Glomerular endothelial cell (primary cell): ENCODE measurements at regions not wholly inside any gene's neighbourhood (a gene's known extent, or its start where the extent isn't known, plus 50 kb on each side); places are given as distances from the start of the nearest gene placed in this dataset.
"Not testable (repeated sequence)": the region's sequence is repeated elsewhere in the genome, so short reads cannot be mapped to it uniquely, and the experiment has no call there.

Experiments
- DNase-seq: peaks from one replicate; pipeline ENCODE4 v3.0.0-alpha.2; 2011; ENCODE audit warnings: low read depth, low spot score; ENCODE audit errors: extremely low read depth

DNA sequence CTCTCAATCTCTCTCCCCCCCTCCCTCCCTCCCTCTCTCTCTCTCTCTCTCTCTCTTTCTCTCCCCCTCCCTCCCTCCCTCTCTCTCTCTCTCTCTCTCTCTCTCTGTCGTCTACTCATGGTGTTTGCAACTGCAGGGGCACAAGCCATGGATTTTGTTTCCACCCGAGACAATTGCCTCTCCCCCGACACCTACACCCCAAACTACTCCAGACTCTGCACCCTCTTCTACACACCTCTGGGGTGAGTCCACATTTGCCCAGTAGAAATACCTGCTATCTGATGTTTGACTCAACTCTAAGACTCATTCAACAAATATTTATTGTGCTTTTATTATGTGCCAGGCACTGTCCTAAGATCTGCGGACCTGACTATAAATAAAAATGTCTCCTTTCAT, 93.7 kb downstream of the TMEM17 start:
- no peak for DNase-seq

DNA sequence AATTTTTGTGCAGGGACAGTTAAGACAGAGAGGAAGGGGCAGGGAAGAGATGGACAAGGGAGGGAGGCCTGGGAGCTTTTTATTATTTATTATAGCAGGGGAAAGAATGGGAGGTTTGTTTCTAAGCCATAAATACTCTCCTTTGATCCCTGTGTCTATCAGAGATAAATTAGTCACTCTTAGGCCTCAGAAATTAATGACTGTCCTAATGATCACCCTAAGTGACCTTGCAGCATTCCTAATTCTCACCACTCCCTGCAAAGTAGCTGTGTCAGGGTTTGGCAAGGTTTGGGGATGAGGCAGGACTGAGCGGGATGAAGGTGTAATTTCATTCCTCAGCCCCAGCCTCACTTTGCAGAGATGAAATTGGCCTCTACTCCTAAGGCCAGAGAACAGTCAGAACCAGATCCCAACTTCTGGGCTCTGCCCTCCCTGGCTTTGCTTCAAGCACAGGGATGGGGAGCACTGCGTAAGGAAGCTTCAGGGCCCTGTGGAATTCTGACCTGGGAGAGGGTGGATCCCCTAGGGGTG, 95.0 kb downstream of the TMEM17 start:
- DNase-seq = no peak

DNA sequence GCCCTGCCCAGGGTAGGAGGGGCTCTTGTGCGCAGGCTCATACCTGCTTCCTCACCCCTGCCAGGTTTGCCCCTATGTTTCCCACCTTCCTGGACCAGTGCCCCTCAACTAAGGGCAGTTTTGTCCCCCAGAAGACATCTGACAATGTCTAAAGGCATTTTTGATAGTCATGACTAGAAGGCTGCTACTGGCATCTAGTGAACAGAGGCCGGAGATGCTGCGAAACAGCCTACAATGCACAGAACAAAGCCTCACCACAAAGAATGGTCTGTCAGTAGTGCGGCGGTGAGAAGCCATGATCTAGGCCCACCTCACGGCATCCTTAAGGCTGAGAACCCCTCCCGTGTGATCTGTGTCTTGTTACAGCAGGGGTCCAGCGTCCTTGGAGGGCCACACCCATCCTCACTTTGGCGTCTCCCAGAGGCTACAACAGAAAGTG, 96.0 kb downstream of the TMEM17 start:
- no peak for DNase-seq

DNA sequence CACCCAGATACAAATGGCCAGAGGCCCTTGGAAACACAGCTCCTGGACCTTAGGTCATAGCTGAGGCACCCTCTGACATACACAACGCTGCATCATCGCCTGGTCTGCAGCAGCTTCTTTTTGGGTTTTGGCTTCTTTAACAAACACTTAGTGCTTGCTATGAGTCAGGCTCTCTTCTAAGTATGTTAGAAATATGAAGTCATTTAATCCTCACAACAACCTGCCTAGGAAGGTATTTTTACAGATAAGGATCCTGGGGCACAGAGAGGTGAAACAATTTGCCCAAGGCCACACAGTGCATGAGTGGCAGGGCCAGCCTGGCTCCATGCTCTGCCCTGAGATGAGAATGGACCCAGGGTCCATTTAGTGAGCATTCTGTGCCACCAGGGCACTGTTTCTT, 96.6 kb downstream of the TMEM17 start:
- no peak for DNase-seq

DNA sequence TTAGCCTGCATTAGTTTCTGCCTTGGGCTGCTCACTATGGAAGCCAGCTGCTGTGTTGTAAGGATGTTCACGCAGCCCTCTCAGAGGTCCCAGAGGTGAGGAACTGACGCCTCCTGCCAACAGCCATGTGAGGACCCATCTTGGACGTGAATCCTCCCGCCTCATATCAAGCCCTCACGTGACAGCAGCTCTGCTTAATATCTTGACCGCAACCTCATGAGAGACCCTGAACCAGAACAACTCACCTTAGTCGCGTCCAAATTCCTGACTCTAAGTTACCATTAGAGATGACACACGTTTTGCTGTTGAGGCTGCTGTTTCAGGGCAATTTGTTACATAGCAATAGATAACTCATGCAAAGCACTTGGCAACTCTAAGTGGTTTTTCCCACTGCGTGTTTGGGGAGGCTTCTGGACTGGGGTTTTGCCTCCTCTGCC, 97.7 kb downstream of the TMEM17 start:
- no peak for DNase-seq

DNA sequence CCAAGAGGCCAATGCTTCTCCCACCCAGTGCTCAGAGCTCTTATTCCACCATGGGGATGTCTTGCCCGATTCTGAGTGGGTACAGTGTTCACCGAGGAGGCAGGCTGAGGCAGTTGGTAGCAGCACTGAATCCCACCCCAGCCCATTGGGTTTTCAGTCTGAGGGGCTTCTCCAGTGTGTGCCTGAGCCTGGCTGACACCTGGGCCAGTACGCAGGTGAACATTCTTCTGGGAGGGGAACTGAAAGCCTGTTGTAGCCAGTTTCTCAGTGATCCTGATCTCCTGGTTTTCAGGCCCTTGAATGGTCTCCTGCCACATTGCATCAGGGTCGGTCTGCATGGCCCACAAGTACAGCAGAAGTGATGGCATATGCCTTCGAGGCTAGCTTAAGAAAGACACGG, 98.2 kb downstream of the TMEM17 start:
- no peak for DNase-seq

DNA sequence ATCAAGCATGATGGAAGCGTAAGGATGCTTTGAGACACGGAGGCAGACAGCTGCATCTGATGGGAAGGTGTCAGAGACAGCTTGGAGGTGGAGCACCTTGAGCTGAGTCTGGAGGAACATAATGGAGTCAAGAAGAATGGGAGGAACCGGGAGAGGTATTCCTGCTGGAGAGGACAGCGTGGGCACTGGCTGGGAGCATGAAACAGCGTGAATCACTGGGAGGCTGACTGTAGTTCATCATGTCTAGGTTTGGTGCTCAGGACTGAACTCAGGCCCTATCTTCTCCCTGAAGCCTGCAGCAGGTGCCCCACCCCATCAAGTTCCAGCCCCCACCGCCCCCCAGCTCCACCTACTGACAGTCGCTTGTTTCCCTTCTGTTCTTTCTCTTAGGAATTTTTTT, 98.6 kb downstream of the TMEM17 start:
- no peak for DNase-seq

DNA sequence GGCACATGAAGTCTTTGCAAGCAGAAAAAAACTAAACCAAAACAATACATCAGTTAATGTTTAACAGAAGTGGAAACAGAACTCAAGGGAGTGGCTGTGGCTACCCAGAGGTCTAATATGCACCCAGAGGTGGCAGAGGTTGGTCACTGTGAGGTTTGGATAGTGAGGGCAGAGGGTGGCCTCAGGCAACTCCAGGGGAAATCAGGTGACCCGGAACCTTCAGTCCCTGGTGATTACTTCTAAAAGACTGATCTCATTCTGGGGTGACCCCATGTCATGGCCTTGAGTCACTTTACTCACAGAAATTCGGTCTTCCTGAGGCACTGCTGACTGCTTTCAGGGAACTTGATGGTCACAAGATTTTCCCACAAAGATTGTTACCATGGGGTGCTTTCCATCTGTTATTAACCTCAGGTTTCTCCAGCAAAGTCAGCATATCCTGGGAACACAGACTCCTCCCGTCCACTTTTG, 99.4 kb downstream of the TMEM17 start:
- no peak for DNase-seq

DNA sequence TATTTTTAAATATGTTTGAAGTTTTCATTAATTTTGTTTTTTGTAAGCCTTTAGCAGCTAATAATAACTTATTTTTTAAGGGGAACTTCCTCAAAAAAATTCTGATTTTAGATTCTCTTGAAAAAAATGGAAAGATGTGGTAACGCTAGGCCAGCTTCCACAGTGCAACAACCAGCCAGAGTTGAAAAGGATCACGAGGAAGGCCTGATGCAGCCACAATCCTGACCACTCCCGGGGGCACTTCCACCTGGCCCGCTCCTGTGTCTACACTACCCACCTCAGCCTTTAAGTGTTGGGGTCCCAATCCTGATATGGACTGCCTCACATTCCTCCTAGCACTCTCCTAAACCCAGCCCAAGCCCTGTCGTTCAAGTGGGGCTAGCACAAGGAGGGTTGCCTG, 101.1 kb downstream of the TMEM17 start:
- no peak for DNase-seq

DNA sequence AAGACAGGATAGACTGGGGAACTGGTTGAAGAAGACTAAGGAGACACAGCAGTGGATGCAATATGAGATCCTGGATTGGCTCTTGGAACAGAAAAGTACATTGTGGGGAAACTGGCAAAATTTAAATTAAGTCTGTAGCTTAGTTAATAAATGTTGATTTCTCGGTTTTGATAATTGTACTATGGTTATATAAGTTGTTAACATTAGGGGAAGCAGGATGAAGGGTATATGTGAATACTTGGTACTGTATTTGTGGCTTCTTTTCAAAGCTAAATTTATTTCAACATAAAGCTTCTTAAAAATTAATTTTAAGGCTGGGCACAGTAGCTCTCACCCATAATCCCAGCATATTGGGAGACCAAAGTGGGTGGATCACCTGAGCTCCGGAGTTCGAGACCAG, 103.8 kb downstream of the TMEM17 start:
- no peak for DNase-seq

DNA sequence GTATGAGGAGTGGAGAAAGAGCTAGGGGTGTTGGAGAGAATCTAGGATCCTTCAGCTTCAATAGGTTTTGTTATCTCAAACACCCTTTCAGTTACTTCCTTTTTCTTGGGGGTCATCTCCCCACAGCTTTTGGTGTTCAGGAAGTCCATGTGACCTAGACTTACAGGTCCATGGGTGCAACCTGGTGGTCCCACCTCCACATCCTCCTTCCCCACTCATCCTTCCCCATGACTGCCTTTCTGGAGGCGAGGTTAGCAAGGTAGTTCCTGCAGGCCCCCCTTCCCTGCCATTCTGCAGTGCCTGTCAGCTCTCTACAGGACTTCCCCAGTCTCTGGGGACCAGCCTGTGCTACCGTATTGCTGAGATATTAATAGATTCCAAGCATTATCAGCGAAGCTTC, 107.6 kb downstream of the TMEM17 start:
- no peak for DNase-seq

DNA sequence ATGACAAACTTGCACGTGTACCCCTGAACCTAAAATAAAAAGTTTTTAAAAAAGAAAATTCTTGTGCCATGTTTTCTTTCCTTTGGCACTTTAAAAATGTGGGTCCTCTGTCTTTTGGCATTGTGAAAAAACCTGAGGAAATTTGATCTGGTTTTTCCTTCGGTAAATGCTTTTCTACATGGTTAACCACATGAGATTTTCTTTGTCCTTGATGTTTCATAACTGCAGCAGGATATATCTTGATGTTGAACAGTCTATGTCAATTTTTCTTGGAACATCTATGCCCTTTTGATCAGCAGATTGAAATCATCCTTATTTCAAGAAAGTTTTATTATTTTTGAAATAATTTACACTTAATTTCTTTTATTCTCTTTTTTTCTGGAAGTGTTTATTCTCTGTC, 109.1 kb downstream of the TMEM17 start:
- no peak for DNase-seq

DNA sequence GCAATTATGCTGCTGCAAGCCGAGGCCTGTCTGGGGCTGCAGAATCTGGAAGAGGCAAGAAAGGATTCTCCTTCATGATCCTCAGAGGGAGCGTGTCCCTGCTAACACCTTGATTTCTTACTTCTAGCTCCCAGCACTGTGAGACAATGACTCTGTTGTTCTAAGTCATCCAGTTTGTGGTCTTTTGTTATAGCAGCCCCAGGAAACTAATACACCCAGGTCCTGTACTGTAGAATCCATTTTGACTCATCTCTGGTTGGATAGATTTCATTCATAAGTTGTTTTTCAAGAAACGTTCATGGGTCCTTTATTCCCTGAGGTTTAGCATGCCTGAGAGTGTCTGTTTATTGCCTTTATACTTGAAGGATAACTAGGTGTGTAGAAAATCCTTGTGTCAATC, 112.7 kb downstream of the TMEM17 start:
- DNase-seq = no peak

DNA sequence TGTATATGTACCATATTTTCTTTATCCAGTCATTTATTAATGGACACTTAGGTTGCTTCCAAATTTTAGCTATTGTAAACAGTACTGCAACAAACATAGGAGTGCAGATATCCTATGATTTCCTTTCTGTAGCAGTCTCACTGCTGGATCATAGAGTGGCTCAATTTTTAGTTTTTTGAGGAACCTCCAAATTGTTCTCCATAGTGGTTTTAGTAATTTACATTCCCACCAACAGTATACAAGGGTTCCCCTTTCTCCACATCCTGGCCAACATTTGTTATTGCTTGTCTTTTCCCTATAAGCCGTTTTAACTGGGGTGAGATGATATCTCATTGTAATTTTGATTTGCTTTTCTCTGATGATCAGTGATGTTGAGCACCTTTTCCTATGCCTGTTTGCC, 114.3 kb downstream of the TMEM17 start:
- DNase-seq = no peak

DNA sequence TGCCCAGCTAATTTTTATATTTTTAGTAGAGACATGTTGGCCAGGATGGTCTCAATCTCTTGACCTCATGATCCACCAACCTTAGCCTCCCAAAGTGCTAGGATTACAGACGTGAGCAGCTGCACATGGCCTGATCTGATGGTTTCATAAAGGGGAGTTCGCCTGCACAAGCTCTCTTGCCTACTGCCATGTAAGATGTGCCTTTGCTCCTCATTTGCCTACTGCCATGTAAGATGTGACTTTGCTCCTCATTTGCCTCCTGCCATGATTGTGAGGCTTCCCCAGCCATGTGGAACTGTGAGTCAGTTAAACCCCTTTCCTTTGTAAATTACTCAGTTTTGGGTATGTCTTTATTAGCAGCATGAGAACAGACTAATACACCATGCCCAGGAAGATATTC, 119.6 kb downstream of the TMEM17 start:
- DNase-seq = not testable (repeated sequence)

DNA sequence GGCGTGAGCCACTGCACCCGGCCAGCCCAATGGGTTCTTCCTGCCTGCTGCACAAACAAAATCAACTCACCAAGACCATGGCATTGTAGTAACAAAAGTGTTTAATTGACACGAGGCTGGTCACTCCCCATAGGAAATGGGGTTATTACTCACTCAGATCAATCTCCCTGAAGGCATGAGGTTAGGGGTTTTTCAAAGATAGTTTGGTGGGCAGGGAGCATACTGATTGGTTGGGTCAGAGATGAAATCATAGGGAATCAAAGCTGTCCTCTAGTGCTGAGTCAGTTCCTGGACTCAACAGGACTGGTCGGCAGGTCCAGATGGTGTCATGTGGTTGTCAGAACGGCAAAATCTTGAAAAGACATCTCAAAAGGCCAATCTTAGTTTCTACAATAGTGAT, 122.1 kb downstream of the TMEM17 start:
- no peak for DNase-seq

DNA sequence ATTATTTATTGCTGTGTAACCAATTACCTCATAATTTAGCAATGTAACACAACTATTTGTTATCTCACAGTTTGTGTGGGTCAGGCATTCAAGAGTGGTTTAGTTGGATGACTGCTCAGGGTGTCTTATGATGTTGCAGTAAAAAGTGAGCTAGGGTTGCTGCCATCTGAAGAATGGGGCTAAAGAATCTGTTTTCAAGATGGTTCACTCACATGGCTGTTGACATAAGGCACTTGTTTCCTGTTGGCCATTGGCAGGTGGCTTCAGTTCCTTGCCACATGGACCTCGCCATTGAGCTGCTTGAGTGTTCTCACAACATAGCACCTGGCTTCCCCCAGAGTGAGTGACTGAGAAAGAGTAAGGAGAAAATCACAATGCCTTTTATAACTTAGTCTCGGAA, 123.2 kb downstream of the TMEM17 start:
- no peak for DNase-seq

DNA sequence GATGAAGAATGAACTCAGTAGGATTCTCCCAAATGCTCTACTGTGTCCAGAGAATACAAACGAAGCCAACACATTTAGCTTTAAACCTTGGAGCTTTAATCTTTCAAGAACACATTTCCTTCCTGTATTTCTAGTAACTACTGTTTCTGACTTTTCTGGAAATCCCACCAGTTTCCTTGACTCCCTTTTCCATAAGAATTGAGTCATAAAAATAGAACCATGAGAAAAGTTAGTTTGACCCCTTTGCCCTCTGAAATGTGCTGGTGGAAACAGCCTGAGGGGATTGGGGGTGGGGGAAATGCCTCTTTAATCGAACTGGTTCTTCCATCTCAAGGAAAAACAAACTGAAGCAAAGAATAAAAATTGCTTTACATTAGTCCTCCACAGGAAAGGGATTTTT, 123.9 kb downstream of the TMEM17 start:
- peak; percentile 48 for DNase-seq

DNA sequence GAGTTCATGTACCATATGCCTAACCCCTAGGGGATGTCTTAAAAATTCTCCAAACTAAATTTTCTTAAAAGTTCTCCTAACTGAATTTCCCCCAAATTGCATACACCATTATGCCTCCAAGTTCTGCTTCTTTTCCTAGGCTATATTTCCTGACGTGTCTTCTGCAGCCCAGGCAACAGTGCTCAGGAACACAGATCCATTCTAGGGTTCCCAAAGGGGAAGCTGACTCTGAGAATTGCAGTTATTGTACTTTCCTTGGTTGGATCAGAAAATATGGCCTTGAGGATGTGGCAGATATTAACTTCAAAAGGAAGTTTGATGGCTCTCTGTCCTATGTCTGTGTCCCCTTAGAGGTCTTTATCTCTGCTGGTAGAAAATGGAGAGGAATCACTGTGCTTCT, 124.3 kb downstream of the TMEM17 start:
- no peak for DNase-seq

DNA sequence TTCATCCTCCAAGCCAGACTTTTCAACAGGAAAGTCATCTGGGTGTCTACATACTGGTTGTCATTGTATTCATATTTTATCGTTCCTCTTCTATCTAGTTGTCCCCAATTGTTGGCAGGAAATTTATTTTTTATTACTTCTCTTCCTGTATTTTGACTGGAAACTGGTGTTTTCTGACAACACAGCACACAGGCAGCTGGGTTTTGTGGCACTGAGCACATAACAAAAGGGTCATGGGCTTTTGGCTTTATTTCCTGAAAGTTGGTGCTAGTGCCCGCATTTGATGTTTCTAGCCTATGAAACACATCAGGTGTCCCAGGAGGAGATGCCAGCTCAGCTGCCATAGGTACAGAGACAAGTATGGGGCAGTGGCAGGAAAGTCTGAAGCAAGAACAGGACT, 126.4 kb downstream of the TMEM17 start:
- DNase-seq = no peak

DNA sequence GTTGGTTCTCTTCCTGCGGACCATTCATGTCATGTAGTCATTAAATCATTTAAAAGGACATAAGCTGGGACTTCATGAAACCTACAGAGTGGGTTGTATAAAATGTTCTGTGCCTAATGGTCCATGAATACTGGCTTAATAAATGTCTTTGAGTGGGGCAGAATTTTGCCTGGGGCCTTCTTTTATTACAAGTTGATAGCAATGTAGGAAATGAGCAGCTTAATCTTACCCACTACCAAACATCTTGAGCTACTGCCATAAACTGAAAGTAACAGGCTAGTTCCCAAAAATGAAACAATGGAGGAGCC, 130.9 kb downstream of the TMEM17 start:
- DNase-seq = no peak

DNA sequence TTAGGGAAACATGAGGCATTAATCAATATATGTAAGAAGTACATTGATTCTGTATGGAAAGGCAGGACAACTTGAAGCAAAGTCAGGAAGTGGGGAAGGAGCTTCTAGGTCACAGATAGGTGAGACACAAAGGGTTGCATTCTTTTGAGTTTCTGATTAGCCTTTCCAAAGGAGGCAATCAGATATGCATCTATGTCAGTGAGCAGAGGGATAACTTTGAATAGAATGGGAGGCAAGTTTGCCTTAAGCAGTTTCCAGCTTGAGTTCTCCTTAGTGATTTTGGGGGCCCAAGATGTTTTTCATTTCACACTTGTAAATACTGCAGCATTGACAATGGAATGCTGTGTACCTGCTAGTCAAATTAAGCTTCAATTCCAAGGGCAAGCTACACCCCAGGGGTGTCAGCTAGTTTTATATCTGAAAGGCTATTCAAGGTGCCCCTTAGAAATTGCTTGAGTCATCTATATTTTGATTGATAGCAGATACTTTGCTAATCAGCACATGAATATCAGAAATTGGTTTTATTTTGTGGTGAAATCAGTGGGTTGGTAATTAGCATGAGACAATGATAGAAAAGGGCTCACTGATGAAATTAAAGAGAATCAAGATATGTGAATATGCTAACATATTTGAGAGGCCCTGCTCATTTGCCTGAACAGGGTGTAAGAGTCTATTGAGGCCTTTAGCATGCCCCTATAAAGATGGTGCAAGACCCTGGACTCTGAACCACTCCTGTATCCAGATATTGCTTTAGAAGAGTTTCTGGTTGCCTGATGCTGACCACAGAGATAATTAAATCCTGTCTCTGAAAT, 131.5 kb downstream of the TMEM17 start:
- DNase-seq = no peak

DNA sequence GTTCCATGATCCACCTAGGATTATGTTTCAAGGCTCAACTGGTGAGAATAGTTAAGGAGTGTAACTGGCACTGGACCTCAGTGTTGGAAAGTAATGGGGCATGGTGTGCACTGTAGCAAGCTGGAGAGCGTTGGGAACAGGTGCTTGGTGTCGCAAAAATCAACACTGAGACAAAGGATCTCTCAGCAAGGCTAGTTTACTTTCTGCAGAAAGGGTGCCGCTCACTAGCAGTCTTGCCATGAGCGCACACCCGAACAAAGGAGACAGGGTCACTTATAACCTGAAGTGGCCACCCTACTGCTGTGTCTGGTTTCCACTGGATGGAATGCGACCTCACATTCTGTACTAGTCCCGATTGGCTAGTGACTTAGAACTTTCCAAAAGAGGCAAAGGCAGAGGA, 133.2 kb downstream of the TMEM17 start:
- DNase-seq = no peak
